ENCODE measurements at regions not wholly inside any gene's neighbourhood (a gene's known extent, or its start where the extent isn't known, plus 50 kb on each side); places are given as distances from the start of the nearest gene placed in this dataset.

DNA sequence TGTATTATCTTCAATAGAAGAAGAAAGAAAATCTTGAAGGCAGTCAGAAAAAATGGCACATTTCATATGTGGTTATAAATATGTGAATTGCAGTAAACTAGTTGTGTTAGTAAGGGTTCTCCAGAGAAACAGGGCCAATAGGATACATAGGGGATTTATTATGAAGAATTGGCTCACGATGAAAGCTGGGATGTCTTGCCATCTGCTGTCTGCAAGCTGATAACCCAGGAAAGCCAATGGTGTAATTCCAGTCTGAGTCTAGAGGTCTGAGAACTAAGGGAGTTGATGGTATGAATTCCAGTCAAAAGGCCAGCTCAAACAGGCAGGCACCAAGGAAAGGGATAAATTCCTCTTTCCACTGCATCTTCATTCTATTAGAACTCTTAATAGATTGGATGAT lies 362.4 kb downstream of the KCNJ3 start:
- H3K4me3 Mint-ChIP-seq = no peak overlapping the region
- H4K8ac ChIP-seq (replicated peaks; ENCODE audit: insufficient read length, low read depth, low read length) = no peak overlapping the region
- WGBS (ENCODE audit: extremely low coverage, insufficient read length, low lambda C conversion rate) = no CpG with 5 or more reads among the region's 1 CpG

More for the DNA sequence above, 362.4 kb downstream of the KCNJ3 start:
- Histone ChIP-seq H3K9me3 (ENCODE audit: control insufficient read depth, low read depth, low read length) (no peaks in the 10 kb centered on the region), H4K91ac (ENCODE audit: insufficient read length, low read depth, low read length) (no peak overlapping the region), H3K23ac (ENCODE audit: insufficient read length, low read depth, low read length) (no peak overlapping the region), H2BK12ac (ENCODE audit: insufficient read length, low read depth, low read length) (no peak overlapping the region), H3K9ac (ENCODE audit: extremely low read depth, insufficient read length, low read length) (no peak overlapping the region), H2BK5ac (ENCODE audit: insufficient read length, low read length) (no peak overlapping the region), H2AFZ (ENCODE audit: low read length) (no peak overlapping the region), H2BK15ac (ENCODE audit: low read depth, low read length) (no peak overlapping the region), H3K27ac (ENCODE audit: insufficient read length, low read depth, low read length) (no peak overlapping the region), H2BK20ac (ENCODE audit: low read depth, low read length, poor library complexity, severe bottlenecking) (no peak overlapping the region), H3K56ac (ENCODE audit: insufficient read length, low read depth, low read length) (no peak overlapping the region), H3K18ac (ENCODE audit: insufficient read length, low read depth, low read length) (no peak overlapping the region), H3K79me2 (ENCODE audit: insufficient read depth, low read length) (no peaks in the 10 kb centered on the region), H3K27me3 (ENCODE audit: insufficient read depth, low read length) (no peaks in the 10 kb centered on the region), H3K4me1 (ENCODE audit: insufficient read depth, low read length) (no peaks in the 10 kb centered on the region), H3K23me2 (ENCODE audit: insufficient read length, low read depth, low read length, poor library complexity, severe bottlenecking) (no peaks in the 10 kb centered on the region), H3K4ac (ENCODE audit: low read depth, low read length) (no peak overlapping the region), H3K14ac (ENCODE audit: insufficient read depth, low read length) (no peak overlapping the region), H2BK120ac (ENCODE audit: low read depth, low read length, poor library complexity, severe bottlenecking) (no peak overlapping the region), H2AK5ac (ENCODE audit: insufficient read length, low read length) (no peak overlapping the region), H4K20me1 (ENCODE audit: control insufficient read depth, insufficient read depth, insufficient read length) (no peaks in the 10 kb centered on the region), H4K5ac (ENCODE audit: insufficient read length, low read depth, low read length) (no peak overlapping the region), H3K79me1 (ENCODE audit: insufficient read depth, low read depth, low read length, poor library complexity, severe bottlenecking) (no peaks in the 10 kb centered on the region), H3T11ph (ENCODE audit: low read length) (no peak overlapping the region), H3K4me2 (ENCODE audit: insufficient read depth, insufficient read length, low read length) (no peak overlapping the region)
- no peak for DNase-seq
- Mint-ChIP-seq H3K4me1 (no peaks in the 10 kb centered on the region), H3K27ac (no peak overlapping the region), H3K36me3 (ENCODE audit: insufficient read depth in 1 of 3, low read depth in 3 of 3) (peaks cover 0 to 4% (median 0%) of the 10 kb centered on the region in 3 experiments; a peak in 2 of 7 replicates), H3K27me3 (ENCODE audit: low read depth) (no peaks in the 10 kb centered on the region), H3K9me3 (peaks cover 0 to 5% of the 10 kb centered on the region in 2 experiments; a peak in 2 of 5 replicates)
- TF ChIP-seq CTCF (conservative IDR thresholded peaks at IDR 0.05) = no peak

Data from H9 (cell line).